Activated CD8-positive, alpha-beta memory T cell treated with anti-CD3 and anti-CD28 coated beads, Interleukin-2, amount 10 ng/mL, durations not matched to agents 7 days and 5 days (primary cell): ENCODE measurements at regions not wholly inside any gene's neighbourhood (a gene's known extent, or its start where the extent isn't known, plus 50 kb on each side); places are given as distances from the start of the nearest gene placed in this dataset.
A peak's percentile ranks its signal among the peaks of the same experiment; 100 is the strongest.
"Not testable (repeated sequence)": the region's sequence is repeated elsewhere in the genome, so short reads cannot be mapped to it uniquely, and the experiment has no call there.

Experiments used
- ATAC-seq: fragments of 150-1000 bp; cut with Tn5 transposase; one replicate; pipeline ENCODE4 v1.10.0; 2021; ENCODE audit warnings: moderate library complexity
- CTCF ChIA-PET: fragments of 350-600 bp; sonication (Branson Sonifier 250); formaldehyde crosslinking; loops from one replicate; lab custom pipeline; 2021; ENCODE audit warnings: antibody characterized with exemption; lab: Charles Lee
- DNase-seq: peaks from one replicate; pipeline ENCODE4 v3.0.0-alpha.2; 2020
- H3K27ac Mint-ChIP-seq: one replicate; pipeline ENCODE4 v1.8.0; 2021; ENCODE audit warnings: mild to moderate bottlenecking, mixed read lengths
- H3K27me3 Mint-ChIP-seq: one replicate; pipeline ENCODE4 v1.8.0; 2021; ENCODE audit warnings: mixed read lengths
- H3K36me3 Mint-ChIP-seq: one replicate; pipeline ENCODE4 v1.8.0; 2021; ENCODE audit warnings: mild to moderate bottlenecking, mixed read lengths
- H3K4me1 Mint-ChIP-seq: one replicate; pipeline ENCODE4 v1.8.0; 2021; ENCODE audit warnings: mixed read lengths
- H3K4me3 Mint-ChIP-seq: one replicate; pipeline ENCODE4 v1.8.0; 2021; ENCODE audit warnings: mild to moderate bottlenecking, moderate library complexity, mixed read lengths
- H3K9me3 Mint-ChIP-seq: one replicate; pipeline ENCODE4 v1.8.0; 2022; ENCODE audit warnings: low read depth, mixed read lengths

- H3K4me3 Mint-ChIP-seq, CTCF ChIA-PET, ATAC-seq, H3K4me1 Mint-ChIP-seq, H3K27ac Mint-ChIP-seq, H3K9me3 Mint-ChIP-seq, DNase-seq: not testable (repeated sequence)
- H3K27me3 Mint-ChIP-seq = peaks cover 60% of the 10 kb centered on the region
- peaks cover 10% of the 10 kb centered on the region for H3K36me3 Mint-ChIP-seq
These were observed 50.6 kb upstream of the GRHL3 start for GRCh38 chr1:24268555-24268954.

GRCh38 chr1:24266998-24267397 lies 52.2 kb upstream of the GRHL3 start:
- ATAC-seq (no peak), DNase-seq (no peak)
- Mint-ChIP-seq H3K27ac (no peak overlapping the region), H3K9me3 (peaks cover 5% of the 10 kb centered on the region), H3K36me3 (peaks cover 6% of the 10 kb centered on the region), H3K27me3 (peaks cover 47% of the 10 kb centered on the region), H3K4me1 (peaks cover 10% of the 10 kb centered on the region), H3K4me3 (no peak overlapping the region)
- CTCF ChIA-PET = no interaction called here

GRCh38 chr1:24266398-24266941 lies 52.7 kb upstream of the GRHL3 start:
- Mint-ChIP-seq H3K4me1 (peaks cover 10% of the 10 kb centered on the region), H3K27ac (no peak overlapping the region), H3K27me3 (peaks cover 46% of the 10 kb centered on the region), H3K36me3 (peaks cover 6% of the 10 kb centered on the region), H3K4me3 (no peak overlapping the region), H3K9me3 (peaks cover 2% of the 10 kb centered on the region)
- CTCF ChIA-PET = no interaction called here
- ATAC-seq (no peak), DNase-seq (no peak)

GRCh38 chr1:24263746-24264145 lies 55.4 kb upstream of the GRHL3 start:
- ATAC-seq = no peak
- no peak for DNase-seq
- no peak overlapping the region for H3K4me3 Mint-ChIP-seq
- CTCF ChIA-PET = interaction anchor here (0.6 to 1.4 kb wide), 2 partner anchors 62 to 233 kb away, joined by 3 read pairs; no protein-coding TSS in a partner anchor
- no peak overlapping the region for H3K27ac Mint-ChIP-seq
- H3K27me3 Mint-ChIP-seq = peaks cover 39% of the 10 kb centered on the region
- peaks cover 13% of the 10 kb centered on the region for H3K4me1 Mint-ChIP-seq
- H3K9me3 Mint-ChIP-seq = peaks cover 2% of the 10 kb centered on the region
- H3K36me3 Mint-ChIP-seq = peaks cover 2% of the 10 kb centered on the region

GRCh38 chr1:24263211-24263610 lies 55.9 kb upstream of the GRHL3 start:
- Mint-ChIP-seq H3K4me3 (no peak overlapping the region), H3K9me3 (peaks cover 2% of the 10 kb centered on the region), H3K27ac (no peak overlapping the region), H3K4me1 (peaks cover 13% of the 10 kb centered on the region), H3K27me3 (peaks cover 39% of the 10 kb centered on the region), H3K36me3 (peaks cover 2% of the 10 kb centered on the region)
- CTCF ChIA-PET = interaction anchor here (0.6 kb wide), 1 partner anchor 498 kb away, joined by 3 read pairs; no protein-coding TSS in a partner anchor
- DNase-seq (no peak), ATAC-seq (no peak)

GRCh38 chr1:24261977-24262376 lies 57.2 kb upstream of the GRHL3 start:
- Mint-ChIP-seq H3K27ac (no peak overlapping the region), H3K27me3 (peaks cover 48% of the 10 kb centered on the region), H3K36me3 (peaks cover 2% of the 10 kb centered on the region), H3K4me3 (no peak overlapping the region), H3K9me3 (peaks cover 2% of the 10 kb centered on the region), H3K4me1 (peaks cover 13% of the 10 kb centered on the region)
- ATAC-seq (no peak), DNase-seq (no peak)
- CTCF ChIA-PET = no interaction called here

- Mint-ChIP-seq H3K4me1 (peaks cover 23% of the 10 kb centered on the region), H3K27me3 (peaks cover 32% of the 10 kb centered on the region), H3K27ac (no peak overlapping the region), H3K4me3 (no peak overlapping the region), H3K36me3 (peaks cover 2% of the 10 kb centered on the region), H3K9me3 (peaks cover 2% of the 10 kb centered on the region)
- ATAC-seq (no peak), DNase-seq (no peak)
- CTCF ChIA-PET = no interaction called here
These were observed 60.3 kb upstream of the GRHL3 start for GRCh38 chr1:24258735-24259424.

- peaks cover under 1% of the 10 kb centered on the region for H3K9me3 Mint-ChIP-seq
- peaks cover 29% of the 10 kb centered on the region for H3K27me3 Mint-ChIP-seq
- peaks cover under 1% of the 10 kb centered on the region for H3K36me3 Mint-ChIP-seq
- peak; percentile 12 for DNase-seq
- no peak overlapping the region for H3K4me3 Mint-ChIP-seq
- no peak for ATAC-seq
- H3K27ac Mint-ChIP-seq = no peak overlapping the region
- CTCF ChIA-PET = no interaction called here
- H3K4me1 Mint-ChIP-seq = peaks cover 14% of the 10 kb centered on the region
These were observed 61.8 kb upstream of the GRHL3 start for GRCh38 chr1:24257373-24257772.

GRCh38 chr1:24256687-24257086 lies 62.5 kb upstream of the GRHL3 start:
- no peak for ATAC-seq
- peaks cover 17% of the 10 kb centered on the region for H3K4me1 Mint-ChIP-seq
- H3K9me3 Mint-ChIP-seq = no peaks in the 10 kb centered on the region
- CTCF ChIA-PET = no interaction called here
- H3K27me3 Mint-ChIP-seq = peaks cover 27% of the 10 kb centered on the region
- no peaks in the 10 kb centered on the region for H3K36me3 Mint-ChIP-seq
- no peak for DNase-seq
- H3K4me3 Mint-ChIP-seq = no peak overlapping the region
- H3K27ac Mint-ChIP-seq = no peak overlapping the region

- Mint-ChIP-seq H3K27me3 (peaks cover 15% of the 10 kb centered on the region), H3K9me3 (no peaks in the 10 kb centered on the region), H3K36me3 (no peaks in the 10 kb centered on the region), H3K27ac (no peak overlapping the region), H3K4me3 (no peak overlapping the region), H3K4me1 (peaks cover 21% of the 10 kb centered on the region)
- CTCF ChIA-PET = interaction anchor here (1.2 kb wide), 1 partner anchor 10 kb away, joined by 3 read pairs; no protein-coding TSS in a partner anchor
- DNase-seq (no peak), ATAC-seq (no peak)
These were observed 63.9 kb upstream of the GRHL3 start for GRCh38 chr1:24255226-24255625.

- ATAC-seq = no peak
- H3K4me3 Mint-ChIP-seq = no peak overlapping the region
- peaks cover 22% of the 10 kb centered on the region for H3K4me1 Mint-ChIP-seq
- H3K27me3 Mint-ChIP-seq = peaks cover 12% of the 10 kb centered on the region
- H3K27ac Mint-ChIP-seq = no peak overlapping the region
- no peaks in the 10 kb centered on the region for H3K36me3 Mint-ChIP-seq
- CTCF ChIA-PET = interaction anchor here (1.2 kb wide), 1 partner anchor 10 kb away, joined by 3 read pairs; no protein-coding TSS in a partner anchor
- H3K9me3 Mint-ChIP-seq = no peaks in the 10 kb centered on the region
- no peak for DNase-seq
These were observed 64.4 kb upstream of the GRHL3 start for GRCh38 chr1:24254783-24255182.

GRCh38 chr1:24253571-24253970 lies 65.6 kb upstream of the GRHL3 start:
- no peak for DNase-seq
- Mint-ChIP-seq H3K36me3 (no peaks in the 10 kb centered on the region), H3K27ac (no peak overlapping the region), H3K4me3 (no peak overlapping the region), H3K4me1 (peaks cover 25% of the 10 kb centered on the region), H3K27me3 (peaks cover 9% of the 10 kb centered on the region), H3K9me3 (no peaks in the 10 kb centered on the region)
- CTCF ChIA-PET = no interaction called here
- ATAC-seq = no peak

GRCh38 chr1:24252185-24252780 lies 65.2 kb upstream of the IFNLR1 start:
- no peak for ATAC-seq
- H3K9me3 Mint-ChIP-seq = no peaks in the 10 kb centered on the region
- H3K27ac Mint-ChIP-seq = no peak overlapping the region
- H3K4me1 Mint-ChIP-seq = peaks cover 25% of the 10 kb centered on the region
- H3K36me3 Mint-ChIP-seq = no peaks in the 10 kb centered on the region
- peaks cover 3% of the 10 kb centered on the region for H3K27me3 Mint-ChIP-seq
- H3K4me3 Mint-ChIP-seq = no peak overlapping the region
- CTCF ChIA-PET = no interaction called here
- no peak for DNase-seq

- CTCF ChIA-PET = interaction anchor here (1.8 kb wide), 1 partner anchor 52 kb away, joined by 8 read pairs; no protein-coding TSS in a partner anchor
- Mint-ChIP-seq H3K27me3 (no peaks in the 10 kb centered on the region), H3K27ac (no peak overlapping the region), H3K36me3 (no peaks in the 10 kb centered on the region), H3K4me1 (peaks cover 22% of the 10 kb centered on the region), H3K9me3 (no peaks in the 10 kb centered on the region), H3K4me3 (no peak overlapping the region)
- no peak for ATAC-seq
- DNase-seq = no peak
These were observed 64.4 kb upstream of the IFNLR1 start for GRCh38 chr1:24251501-24251900.
